ENCODE measurements at regions not wholly inside any gene's neighbourhood (a gene's known extent, or its start where the extent isn't known, plus 50 kb on each side); places are given as distances from the start of the nearest gene placed in this dataset.

DNA sequence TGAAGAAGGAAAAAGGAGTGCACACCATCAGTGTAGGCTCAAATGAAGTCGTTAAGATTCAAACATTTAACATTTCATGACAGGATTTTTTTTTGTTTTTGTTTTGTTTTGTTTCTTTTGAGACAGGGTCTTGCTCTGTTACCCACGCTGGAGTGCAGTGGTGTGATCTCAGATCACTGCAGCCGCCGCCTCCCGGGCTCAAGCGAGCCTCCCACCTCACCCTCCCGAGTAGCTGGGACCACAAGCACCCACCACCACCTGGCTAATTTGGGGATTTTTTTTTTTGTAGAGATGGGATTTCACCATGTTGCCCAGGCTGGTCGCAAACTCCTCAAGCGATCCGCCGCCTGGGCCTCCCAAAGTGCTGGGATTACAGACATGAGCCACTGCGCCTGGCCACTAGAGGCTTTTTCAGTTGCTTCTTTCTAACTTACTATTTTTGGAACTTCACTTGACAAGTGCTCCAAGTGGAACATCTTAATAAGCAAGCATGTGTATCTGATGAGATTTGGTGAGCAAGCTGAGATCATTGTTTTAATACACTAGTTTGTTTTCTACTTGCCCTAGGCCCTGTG, 78.9 kb upstream of the CNKSR2 start:
- TF ChIP-seq, protein P1, sequence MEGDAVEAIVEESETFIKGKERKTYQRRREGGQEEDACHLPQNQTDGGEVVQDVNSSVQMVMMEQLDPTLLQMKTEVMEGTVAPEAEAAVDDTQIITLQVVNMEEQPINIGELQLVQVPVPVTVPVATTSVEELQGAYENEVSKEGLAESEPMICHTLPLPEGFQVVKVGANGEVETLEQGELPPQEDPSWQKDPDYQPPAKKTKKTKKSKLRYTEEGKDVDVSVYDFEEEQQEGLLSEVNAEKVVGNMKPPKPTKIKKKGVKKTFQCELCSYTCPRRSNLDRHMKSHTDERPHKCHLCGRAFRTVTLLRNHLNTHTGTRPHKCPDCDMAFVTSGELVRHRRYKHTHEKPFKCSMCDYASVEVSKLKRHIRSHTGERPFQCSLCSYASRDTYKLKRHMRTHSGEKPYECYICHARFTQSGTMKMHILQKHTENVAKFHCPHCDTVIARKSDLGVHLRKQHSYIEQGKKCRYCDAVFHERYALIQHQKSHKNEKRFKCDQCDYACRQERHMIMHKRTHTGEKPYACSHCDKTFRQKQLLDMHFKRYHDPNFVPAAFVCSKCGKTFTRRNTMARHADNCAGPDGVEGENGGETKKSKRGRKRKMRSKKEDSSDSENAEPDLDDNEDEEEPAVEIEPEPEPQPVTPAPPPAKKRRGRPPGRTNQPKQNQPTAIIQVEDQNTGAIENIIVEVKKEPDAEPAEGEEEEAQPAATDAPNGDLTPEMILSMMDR (IDR thresholded peaks at IDR 0.05; ENCODE audit: low read depth, low read length, missing control alignments): no peak
- in situ Hi-C loops (cut with HindIII; ENCODE audit: low pct_ligation_motif_present, low sequenced_read_pairs): no loop called here
- Histone ChIP-seq H3K27me3 (replicated peaks) (no peaks in the 10 kb centered on the region), H3K4me3 (ENCODE audit: low read depth, low read length) (no peak overlapping the region), H3K27ac (no peak overlapping the region), H3K36me3 (replicated peaks) (no peaks in the 10 kb centered on the region)
- no peak for DNase-seq

DNA sequence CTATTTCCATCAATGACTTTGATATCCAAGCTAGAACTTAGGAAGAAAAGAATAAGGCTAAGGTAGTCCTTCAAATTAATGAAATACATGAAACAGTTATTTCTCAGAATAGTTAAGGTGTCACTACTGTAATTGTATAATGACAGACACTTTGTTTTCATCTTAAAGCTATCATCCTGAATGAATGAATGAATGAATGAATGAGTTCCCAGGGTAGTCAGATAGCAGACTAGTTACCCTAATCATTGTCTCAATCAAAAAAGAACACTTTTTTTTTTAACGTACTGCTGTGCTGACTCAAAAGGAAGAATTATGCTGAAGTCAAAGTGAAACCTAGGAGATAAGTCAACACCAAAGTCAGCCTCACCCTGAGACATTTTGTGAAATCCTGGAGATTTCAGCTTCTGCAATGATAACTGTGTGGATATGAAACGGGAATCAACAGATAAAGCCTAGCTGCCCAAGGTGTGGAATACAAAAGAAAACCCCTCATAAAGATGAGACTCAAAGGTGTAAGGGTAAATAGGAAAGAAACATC, 68.3 kb upstream of the CNKSR2 start:
- Histone ChIP-seq H3K27me3 (replicated peaks) (no peaks in the 10 kb centered on the region), H3K27ac (no peak overlapping the region), H3K4me3 (ENCODE audit: low read depth, low read length) (no peak overlapping the region), H3K36me3 (replicated peaks) (no peaks in the 10 kb centered on the region)
- TF ChIP-seq, protein P1 (IDR thresholded peaks at IDR 0.05; ENCODE audit: low read depth, low read length, missing control alignments): no peak
- in situ Hi-C loops (cut with HindIII; ENCODE audit: low pct_ligation_motif_present, low sequenced_read_pairs): no loop called here
- no peak for DNase-seq

- Histone ChIP-seq H3K36me3 (replicated peaks) (no peaks in the 10 kb centered on the region), H3K27ac (no peak overlapping the region), H3K4me3 (ENCODE audit: low read depth, low read length) (no peak overlapping the region), H3K27me3 (replicated peaks) (no peaks in the 10 kb centered on the region)
- in situ Hi-C loops (cut with HindIII; ENCODE audit: low pct_ligation_motif_present, low sequenced_read_pairs): no loop called here
- DNase-seq: no peak
- TF ChIP-seq, protein P1 (IDR thresholded peaks at IDR 0.05; ENCODE audit: low read depth, low read length, missing control alignments): no peak
Observed at GRCh38 chrX:21319323-21319722, 54.9 kb upstream of the CNKSR2 start.
